K562 (cell line): ENCODE measurements at regions not wholly inside any gene's neighbourhood (a gene's known extent, or its start where the extent isn't known, plus 50 kb on each side); places are given as distances from the start of the nearest gene placed in this dataset.

Experiments used
- ATAC-seq: fragments of 200-7000 bp; cut with Tn5 transposase; 3 replicates; pipeline ENCODE4 v1.9.1; 2020; ENCODE audit warnings: moderate library complexity
- BruUV-seq: library from RNA; stranded (reverse); fragments of 400-500 nt; replicated peaks from 2 replicates; lab custom pipeline; 2021; lab: Mats Ljungman, UMichigan
- CTCF ChIA-PET: fragments of 300-600 bp; formaldehyde crosslinking; extraction: SDS; loops from one replicate; lab custom pipeline; 2021; ENCODE audit warnings: low intra/inter-chr PET ratio; lab: Yijun Ruan, JAX
- POLR2A ChIA-PET: fragments of 300-600, 350-650 bp; sonication (Branson Sonifier 250); formaldehyde crosslinking; extraction: SDS; loops from one replicate; lab custom pipeline; 2021; ENCODE audit warnings: antibody characterized with exemption, inconsistent platforms; lab: Yijun Ruan, JAX
- DNase-seq, 4 experiments: peaks; one replicate each; pipeline versions ENCODE4 v3.0.0 to v3.0.0-alpha.2; 2011 to 2018; ENCODE audit warnings: low spot score in 3 of 4, mixed read lengths in 3 of 4; ENCODE audit errors: extremely low read depth in 1 of 4
- FAIRE-seq: peaks from 2 replicates; lab custom pipeline; 2011; peaks lifted over from hg19 to GRCh38; lab: Jason Lieb, UNC
- H2AFZ ChIP-seq: 2 replicates; pipeline ENCODE4 v1.6.0; 2011; ENCODE audit warnings: low read depth, low read length, control low read depth, inconsistent platforms
- H3K27ac ChIP-seq: fragments of 200-600 bp; 3 replicates; pipeline ENCODE4 v1.8.0; 2011; ENCODE audit warnings: low read depth, mild to moderate bottlenecking, control low read depth, inconsistent platforms, low read length, moderate library complexity, mixed read lengths; ENCODE audit errors: extremely low read depth
- H3K27me3 ChIP-seq, 2 experiments: fragments of 300-600 bp in 1 of 2; 2 replicates in 1 of 2; 3 replicates in 1 of 2; pipeline versions ENCODE4 v1.6.0 to v1.8.0; 2011; ENCODE audit warnings: inconsistent platforms in 2 of 2, low read length in 2 of 2, mild to moderate bottlenecking in 1 of 2, mixed read lengths in 1 of 2, moderate library complexity in 1 of 2; ENCODE audit not compliant: control insufficient read depth in 2 of 2, insufficient read depth in 2 of 2
- H3K36me3 ChIP-seq: fragments of 300-600 bp; 3 replicates; pipeline ENCODE4 v1.8.0; 2011; ENCODE audit warnings: mild to moderate bottlenecking, low read length, inconsistent platforms; ENCODE audit not compliant: control insufficient read depth, insufficient read depth
- H3K4me1 ChIP-seq, 2 experiments: fragments of 200-600 bp in 1 of 2; replicated peaks in 1 of 2; 2 replicates in 1 of 2; 3 replicates in 1 of 2; pipeline versions ENCODE4 v1.5.1 to v1.8.0; 2011; ENCODE audit warnings: inconsistent platforms in 2 of 2, low read length in 2 of 2, mild to moderate bottlenecking in 1 of 2, mixed read lengths in 1 of 2, moderate library complexity in 1 of 2; ENCODE audit not compliant: control insufficient read depth in 2 of 2, insufficient read depth in 2 of 2
- H3K4me2 ChIP-seq: 2 replicates; pipeline ENCODE4 v1.6.1; 2011; ENCODE audit warnings: low read length, control low read depth, inconsistent platforms, mixed read lengths; ENCODE audit not compliant: insufficient read depth
- H3K4me3 ChIP-seq: fragments of 200-600 bp; sonication (generic), shearing (Covaris generic); 2 replicates; pipeline ENCODE4 v1.5.1; 2016; ENCODE audit warnings: control low read depth, inconsistent platforms
- H3K79me2 ChIP-seq: fragments of 200-600 bp; 3 replicates; pipeline ENCODE4 v1.8.0; 2011; ENCODE audit warnings: low read length, inconsistent platforms; ENCODE audit not compliant: control insufficient read depth, insufficient read depth
- H3K9ac ChIP-seq, 2 experiments: 2 replicates each; pipeline versions ENCODE4 v1.6.0 to v1.6.1; 2011; ENCODE audit warnings: low read depth in 2 of 2, low read length in 2 of 2, control low read depth in 1 of 2, inconsistent platforms in 1 of 2, mild to moderate bottlenecking in 1 of 2, mixed read lengths in 1 of 2; ENCODE audit not compliant: insufficient read depth in 1 of 2
- H3K9me1 ChIP-seq: one replicate; pipeline ENCODE4 v1.6.0; 2011; ENCODE audit warnings: inconsistent platforms, mild to moderate bottlenecking, low read length, moderate library complexity; ENCODE audit not compliant: control insufficient read depth, insufficient read depth
- H3K9me3 ChIP-seq: replicated peaks from 2 replicates; pipeline ENCODE4 v1.5.1; 2011; ENCODE audit warnings: low read depth, low read length, inconsistent platforms; ENCODE audit not compliant: control insufficient read depth, insufficient read depth
- H4K20me1 ChIP-seq: replicated peaks from 2 replicates; pipeline ENCODE4 v1.6.1; 2011; ENCODE audit warnings: low read length, inconsistent platforms, mixed read lengths; ENCODE audit not compliant: control insufficient read depth, insufficient read depth
- ARID2 ChIP-seq: fragments of 450-650 bp; IDR thresholded peaks from 2 replicates; pipeline ENCODE4 v1.6.1; 2017; ENCODE audit warnings: antibody characterized with exemption, mild to moderate bottlenecking
- CBX8 ChIP-seq: fragments of 200-600 bp; sonication (generic); IDR thresholded peaks from 2 replicates; pipeline ENCODE4 v1.6.1; 2012; ENCODE audit warnings: borderline replicate concordance, mixed run types, low read depth, mild to moderate bottlenecking, moderate library complexity, mixed read lengths, low read length, control low read depth, inconsistent platforms; ENCODE audit not compliant: poor library complexity, severe bottlenecking; ENCODE audit errors: extremely low read depth
- ELK3 ChIP-seq: fragments of 450-650 bp; formaldehyde crosslinking; IDR thresholded peaks from 2 replicates; pipeline ENCODE4 v1.4.0; 2020; ENCODE audit warnings: mild to moderate bottlenecking
- EWSR1 ChIP-seq: fragments of 450-650 bp; IDR thresholded peaks from 2 replicates; pipeline ENCODE4 v1.6.1; 2018; ENCODE audit warnings: borderline replicate concordance, mild to moderate bottlenecking, low read depth, moderate library complexity; ENCODE audit not compliant: partially characterized antibody
- GABPA ChIP-seq: fragments of 200-800 bp; sonication (Bioruptor generic); conservative IDR thresholded peaks from 2 replicates; pipeline ENCODE4 v1.6.1; 2016; ENCODE audit warnings: low read depth, missing genetic modification characterization, missing compliant biosample characterization
- GABPB1 ChIP-seq: sonication (generic); formaldehyde crosslinking; IDR thresholded peaks from 2 replicates; pipeline ENCODE4 v1.8.0; 2022; ENCODE audit warnings: mild to moderate bottlenecking, missing genetic modification reagents
- HDGF ChIP-seq: fragments of 450-650 bp; IDR thresholded peaks from 2 replicates; pipeline ENCODE4 v1.6.1; 2016
- NR1H2 ChIP-seq: sonication (generic); formaldehyde crosslinking; IDR thresholded peaks from 2 replicates; pipeline ENCODE4 v1.4.0; 2020; ENCODE audit warnings: mild to moderate bottlenecking, missing genetic modification reagents
- PATZ1 ChIP-seq: fragments of 250-450 bp; sonication (Bioruptor Pico); IDR thresholded peaks from 2 replicates; pipeline ENCODE4 v1.5.0; 2020; ENCODE audit warnings: mild to moderate bottlenecking, borderline replicate concordance
- SMARCB1 ChIP-seq: IDR thresholded peaks from 2 replicates; pipeline ENCODE4 v1.6.1; 2011; ENCODE audit warnings: improper control_type of control experiment, low read depth; ENCODE audit not compliant: insufficient read length
- ZHX1 ChIP-seq: fragments of 150-350 bp; conservative IDR thresholded peaks from 2 replicates; pipeline ENCODE4 v1.6.1; 2014; ENCODE audit warnings: low read length
- ZKSCAN8 ChIP-seq: fragments of 200-800 bp; sonication (Bioruptor generic); IDR thresholded peaks from 2 replicates; pipeline ENCODE4 v1.6.1; 2016; ENCODE audit warnings: missing genetic modification characterization, missing compliant biosample characterization
- ZNF165 ChIP-seq: fragments of 250-450 bp; sonication (Bioruptor Pico); IDR thresholded peaks from 2 replicates; pipeline ENCODE4 v1.4.0; 2020; ENCODE audit warnings: borderline replicate concordance
- ZNF324 ChIP-seq: fragments of 250-450 bp; sonication (Bioruptor Pico); IDR thresholded peaks from 2 replicates; pipeline ENCODE4 v1.4.0; 2020; ENCODE audit warnings: mild to moderate bottlenecking
- ZNF79 ChIP-seq: fragments of 250-450 bp; sonication (Bioruptor Pico); IDR thresholded peaks from 2 replicates; pipeline ENCODE4 v1.4.0; 2020; ENCODE audit warnings: low read depth, mild to moderate bottlenecking, moderate library complexity
- WGBS: fragments of 100-300 bp; shearing (Covaris generic); methylation state at CpG from one replicate; pipeline ENCODE4 v1.1.6; 2016; ENCODE audit warnings: low coverage, mixed read lengths; ENCODE audit not compliant: insufficient coverage; ENCODE audit errors: missing lambda C conversion rate; 5-methylcytosine and 5-hydroxymethylcytosine counted together
- in situ Hi-C: fragments of 300-500 bp; cut with MboI; formaldehyde crosslinking; loops from 4 replicates; pipeline ENCODE4 v1.15.0; 2018; ENCODE audit warnings: inconsistent platforms, mixed read lengths
- intact Hi-C: fragments of 100-400 bp; cut with micrococcal nuclease; formaldehyde crosslinking; loops from 2 replicates; pipeline ENCODE4 v1.14.2; 2022

- TF ChIP-seq NR1H2 (CRISPR knock-in tag), result no peak
Measured at GRCh38 chr14:43872752-43873655, 634.1 kb downstream of the FSCB start (continued).

GRCh38 chr14:43872222-43872621, 634.9 kb downstream of the FSCB start:
- in situ Hi-C loops (no loop called here), intact Hi-C loops (no loop called here)
- ChIA-PET POLR2A (no interaction called here), CTCF (no interaction called here)
- H4K20me1 ChIP-seq, result no peaks in the 10 kb centered on the region
- 6% methylated on average over 3 of the region's 5 CpGs for WGBS
- no peak for ATAC-seq
- no peak overlapping the region for H3K27ac ChIP-seq
- no peak for DNase-seq
- H3K79me2 ChIP-seq, result no peaks in the 10 kb centered on the region
- H3K4me3 ChIP-seq, result no peak overlapping the region
- no peaks in the 10 kb centered on the region for H3K36me3 ChIP-seq
- H3K9ac ChIP-seq, result no peak overlapping the region
- no peaks in the 10 kb centered on the region; the same call in 1 of the 2 replicates for H3K9me3 ChIP-seq
- no peaks in the 10 kb centered on the region for H3K27me3 ChIP-seq
- H3K4me1 ChIP-seq, result no peaks in the 10 kb centered on the region
- no peak for FAIRE-seq
- H3K9me1 ChIP-seq, result no peaks in the 10 kb centered on the region
- no peak overlapping the region for H2AFZ ChIP-seq
- no peak overlapping the region for H3K4me2 ChIP-seq
- no TSS peak for BruUV-seq
- TF ChIP-seq PATZ1 (CRISPR knock-in tag), result no peak
- no peak for TF ChIP-seq ELK3 (CRISPR knock-in tag)
- TF ChIP-seq ZHX1, result no peak
- TF ChIP-seq SMARCB1, result no peak
- no peak for TF ChIP-seq CBX8
- TF ChIP-seq HDGF, result no peak
- no peak for TF ChIP-seq GABPA (tag)
- TF ChIP-seq ZNF79, result no peak
- no peak for TF ChIP-seq ZKSCAN8
- no peak for TF ChIP-seq GABPB1
- no peak for TF ChIP-seq ZNF324 (CRISPR knock-in tag)
- TF ChIP-seq ZNF165 (CRISPR knock-in tag), result no peak
- TF ChIP-seq ARID2, result no peak
- TF ChIP-seq EWSR1, result no peak
